Lower lobe of right lung (tissue), 2 donors: ENCODE measurements at regions not wholly inside any gene's neighbourhood (a gene's known extent, or its start where the extent isn't known, plus 50 kb on each side); places are given as distances from the start of the nearest gene placed in this dataset.
A peak's percentile ranks its signal among the peaks of the same experiment; 100 is the strongest.

Source experiments
- ATAC-seq, 2 donors: fragments of 200-7000 bp; cut with Tn5 transposase; one replicate each; pipeline ENCODE4 v1.9.1; 2020 to 2022; ENCODE audit warnings: mild to moderate bottlenecking in 2 of 2, moderate library complexity in 2 of 2
- DNase-seq: peaks from one replicate; pipeline ENCODE4 v3.0.0-alpha.2; 2020
- H3K27ac ChIP-seq: fragments of 200-600 bp; one replicate; pipeline ENCODE4 v1.8.0; 2022
- H3K27me3 ChIP-seq: fragments of 200-600 bp; one replicate; pipeline ENCODE4 v1.8.0; 2022; ENCODE audit warnings: low read depth
- H3K36me3 ChIP-seq: fragments of 200-600 bp; one replicate; pipeline ENCODE4 v1.8.0; 2022; ENCODE audit warnings: mild to moderate bottlenecking
- H3K4me1 ChIP-seq: fragments of 200-600 bp; one replicate; pipeline ENCODE4 v1.8.0; 2022
- H3K4me3 ChIP-seq: fragments of 200-600 bp; one replicate; pipeline ENCODE4 v1.8.0; 2022; ENCODE audit warnings: mild to moderate bottlenecking
- H3K9me3 ChIP-seq: fragments of 200-600 bp; one replicate; pipeline ENCODE4 v1.8.0; 2022
- intact Hi-C: fragments of 100-400 bp; cut with DNase I; formaldehyde crosslinking; loops from one replicate; pipeline ENCODE4 v1.11.0; 2022
- TF ChIP-seq, protein P1 (sequence below): fragments of 200-600 bp; IDR thresholded peaks from one replicate; pipeline ENCODE4 v1.8.0; 2022; ENCODE audit warnings: antibody characterized with exemption, mild to moderate bottlenecking
- donor health status: DM: no; HTN: yes; CAD: no; lungs with severe emphysema.

DNA sequence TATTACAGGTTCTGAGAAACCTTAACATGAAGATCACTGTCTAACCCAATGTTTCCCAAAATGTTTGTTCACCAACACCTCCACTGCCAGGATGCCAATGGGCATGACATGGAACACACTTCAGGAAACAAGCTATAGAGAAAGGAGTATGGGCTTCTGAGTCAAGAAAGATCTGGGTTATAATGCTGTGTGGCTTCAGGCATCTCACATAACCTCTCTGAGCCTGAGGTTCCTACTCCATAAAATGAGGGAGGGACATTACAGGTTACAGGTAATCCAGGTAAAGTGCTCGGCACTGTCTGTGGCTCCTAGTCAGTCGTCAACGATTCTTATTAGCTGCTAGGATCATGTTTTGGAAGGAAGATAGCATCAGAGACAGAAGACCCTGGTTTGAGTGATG is 126.4 kb upstream of the SMAD3 start:
- Histone ChIP-seq H3K4me1 (peaks cover 27% of the 10 kb centered on the region), H3K4me3 (no peak overlapping the region), H3K27ac (no peak overlapping the region), H3K36me3 (no peaks in the 10 kb centered on the region), H3K9me3 (no peaks in the 10 kb centered on the region), H3K27me3 (no peaks in the 10 kb centered on the region)
- no peak for ATAC-seq
- intact Hi-C loops, result no loop called here
- TF ChIP-seq, protein P1, sequence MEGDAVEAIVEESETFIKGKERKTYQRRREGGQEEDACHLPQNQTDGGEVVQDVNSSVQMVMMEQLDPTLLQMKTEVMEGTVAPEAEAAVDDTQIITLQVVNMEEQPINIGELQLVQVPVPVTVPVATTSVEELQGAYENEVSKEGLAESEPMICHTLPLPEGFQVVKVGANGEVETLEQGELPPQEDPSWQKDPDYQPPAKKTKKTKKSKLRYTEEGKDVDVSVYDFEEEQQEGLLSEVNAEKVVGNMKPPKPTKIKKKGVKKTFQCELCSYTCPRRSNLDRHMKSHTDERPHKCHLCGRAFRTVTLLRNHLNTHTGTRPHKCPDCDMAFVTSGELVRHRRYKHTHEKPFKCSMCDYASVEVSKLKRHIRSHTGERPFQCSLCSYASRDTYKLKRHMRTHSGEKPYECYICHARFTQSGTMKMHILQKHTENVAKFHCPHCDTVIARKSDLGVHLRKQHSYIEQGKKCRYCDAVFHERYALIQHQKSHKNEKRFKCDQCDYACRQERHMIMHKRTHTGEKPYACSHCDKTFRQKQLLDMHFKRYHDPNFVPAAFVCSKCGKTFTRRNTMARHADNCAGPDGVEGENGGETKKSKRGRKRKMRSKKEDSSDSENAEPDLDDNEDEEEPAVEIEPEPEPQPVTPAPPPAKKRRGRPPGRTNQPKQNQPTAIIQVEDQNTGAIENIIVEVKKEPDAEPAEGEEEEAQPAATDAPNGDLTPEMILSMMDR, result no peak
- no peak for DNase-seq

DNA sequence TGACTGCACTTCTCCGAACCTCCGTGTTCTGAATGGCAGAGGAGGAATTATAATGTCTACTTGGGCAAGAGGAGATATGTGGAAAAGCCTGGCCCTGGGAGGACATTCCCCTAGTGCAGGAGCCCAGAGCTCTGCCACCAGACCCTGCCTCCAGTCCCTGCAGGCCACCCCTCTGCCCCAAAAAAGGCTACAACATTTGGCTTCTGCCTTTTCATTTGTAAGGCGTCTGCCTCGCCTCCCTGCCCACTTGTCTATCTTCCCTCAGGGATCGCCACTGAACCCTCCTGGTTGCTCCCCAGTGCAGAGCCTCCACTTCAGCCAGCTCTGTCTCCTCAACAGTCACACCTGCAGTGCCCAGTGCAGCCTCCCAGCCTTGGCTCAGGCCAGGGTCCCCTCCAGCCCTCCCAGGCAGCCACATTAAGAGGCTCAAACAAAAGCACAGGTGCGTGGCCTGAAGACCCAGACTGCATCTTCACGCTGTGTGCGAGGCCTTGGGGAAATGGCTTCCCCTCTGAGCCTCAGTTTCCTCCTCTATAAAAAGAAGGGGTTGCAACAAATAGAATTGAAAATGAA is 125.9 kb upstream of the SMAD3 start:
- peaks cover 27% of the 10 kb centered on the region for H3K4me1 ChIP-seq
- H3K27ac ChIP-seq, result no peak overlapping the region
- H3K27me3 ChIP-seq, result no peaks in the 10 kb centered on the region
- no peaks in the 10 kb centered on the region for H3K9me3 ChIP-seq
- ATAC-seq (no peak), DNase-seq (no peak)
- no peak overlapping the region for H3K4me3 ChIP-seq
- no peaks in the 10 kb centered on the region for H3K36me3 ChIP-seq
- intact Hi-C loops, result loop anchor here (10.0 kb wide), 1 partner anchor 365 kb away; no protein-coding TSS in a partner anchor
- TF ChIP-seq, protein P1, result no peak

DNA sequence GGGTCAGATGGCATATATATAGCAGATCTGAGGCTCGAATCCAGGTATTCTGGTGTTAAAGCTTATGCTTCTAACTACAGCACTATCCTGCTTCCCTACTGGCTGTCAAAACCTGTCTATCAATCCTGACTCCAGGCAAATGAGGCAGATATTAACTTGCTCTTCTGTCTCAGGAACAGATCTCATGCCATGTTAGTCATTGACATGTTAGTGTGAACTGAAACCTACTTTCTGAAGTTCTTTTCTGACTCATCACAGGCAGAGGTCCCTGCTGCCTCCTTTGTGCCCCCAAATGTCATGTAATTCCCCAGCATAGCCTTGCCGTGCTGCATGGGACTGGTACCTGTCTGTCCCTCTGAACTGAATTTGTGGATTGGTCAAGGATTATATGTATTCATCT is 125.0 kb upstream of the SMAD3 start:
- Histone ChIP-seq H3K27me3 (no peaks in the 10 kb centered on the region), H3K27ac (no peak overlapping the region), H3K36me3 (no peaks in the 10 kb centered on the region), H3K9me3 (no peaks in the 10 kb centered on the region), H3K4me1 (peaks cover 27% of the 10 kb centered on the region), H3K4me3 (no peak overlapping the region)
- TF ChIP-seq, protein P1, result no peak
- intact Hi-C loops, result loop anchor here (10.0 kb wide), 1 partner anchor 364 kb away; no protein-coding TSS in a partner anchor
- ATAC-seq (no peak), DNase-seq (no peak)

DNA sequence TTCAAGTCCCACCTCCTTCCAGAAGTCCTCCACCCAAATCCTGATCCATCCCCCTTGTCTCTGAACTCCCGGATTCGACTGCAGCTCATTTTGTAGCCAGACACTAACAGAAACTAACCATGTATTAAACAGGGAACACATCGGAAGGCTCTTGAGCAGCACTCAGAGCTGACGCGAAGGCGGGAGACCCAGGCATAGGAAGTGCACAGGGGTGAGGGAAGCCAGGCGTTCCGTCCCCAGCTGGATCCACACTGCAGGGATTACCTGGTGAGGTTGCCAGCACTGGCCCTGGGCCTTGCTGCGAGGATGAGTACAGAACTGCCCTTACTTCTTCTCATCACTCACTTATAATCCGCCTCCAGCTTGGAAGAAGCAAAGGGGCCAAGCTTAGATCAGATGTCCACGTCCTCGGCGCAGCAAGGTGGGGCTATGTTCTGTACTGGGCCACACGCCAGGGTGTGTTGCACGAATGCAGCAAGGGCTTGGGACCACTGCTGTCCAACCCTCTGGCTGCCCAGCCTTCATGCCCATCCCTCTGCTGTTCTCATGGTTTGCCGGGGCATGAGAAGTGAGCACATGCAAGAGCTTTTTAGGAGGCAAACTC is 124.2 kb upstream of the SMAD3 start:
- TF ChIP-seq, protein P1, result no peak
- peak overlapping the region; percentile 17 for H3K4me3 ChIP-seq
- no peaks in the 10 kb centered on the region for H3K36me3 ChIP-seq
- peaks cover 19% of the 10 kb centered on the region for H3K4me1 ChIP-seq
- H3K9me3 ChIP-seq, result no peaks in the 10 kb centered on the region
- no peak for DNase-seq
- ATAC-seq, result peak in 1 of 2 donors; percentile 16
- intact Hi-C loops, result loop anchor here (10.0 kb wide), 1 partner anchor 364 kb away; no protein-coding TSS in a partner anchor
- H3K27ac ChIP-seq, result no peak overlapping the region
- no peaks in the 10 kb centered on the region for H3K27me3 ChIP-seq

DNA sequence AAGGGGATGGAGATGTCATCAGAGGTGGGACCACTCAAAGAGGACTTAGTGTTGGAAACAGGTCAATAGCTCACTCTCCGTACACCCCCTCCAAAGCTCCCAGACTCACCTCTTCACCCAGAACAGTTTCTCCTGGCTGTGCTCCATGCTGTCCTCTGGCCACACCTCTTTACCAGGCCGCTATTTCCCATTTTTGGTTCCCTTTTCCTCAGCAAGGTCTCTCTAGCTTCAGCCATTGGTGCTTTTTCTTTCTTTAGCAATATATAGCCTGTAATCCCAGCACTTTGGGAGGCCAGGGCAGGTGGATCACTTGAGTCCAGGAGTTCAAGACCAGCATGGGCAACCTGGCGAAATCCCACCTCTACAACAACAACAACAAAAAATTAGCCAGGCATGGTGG is 123.6 kb upstream of the SMAD3 start:
- no peak overlapping the region for H3K27ac ChIP-seq
- TF ChIP-seq, protein P1, result no peak
- intact Hi-C loops, result loop anchor here (10.0 kb wide), 1 partner anchor 363 kb away; no protein-coding TSS in a partner anchor
- peak in 1 of 2 donors; percentile 19 for ATAC-seq
- no peak for DNase-seq
- no peaks in the 10 kb centered on the region for H3K9me3 ChIP-seq
- no peaks in the 10 kb centered on the region for H3K36me3 ChIP-seq
- H3K4me3 ChIP-seq, result no peak overlapping the region
- no peaks in the 10 kb centered on the region for H3K27me3 ChIP-seq
- H3K4me1 ChIP-seq, result peaks cover 21% of the 10 kb centered on the region
